Neutrophil (primary cell): ENCODE measurements at regions not wholly inside any gene's neighbourhood (a gene's known extent, or its start where the extent isn't known, plus 50 kb on each side); places are given as distances from the start of the nearest gene placed in this dataset.
A peak's percentile ranks its signal among the peaks of the same experiment; 100 is the strongest.
"Not testable (repeated sequence)": the region's sequence is repeated elsewhere in the genome, so short reads cannot be mapped to it uniquely, and the experiment has no call there.

Experiments
- H3K27ac ChIP-seq: fragments of 200-600 bp; sonication (generic); 2 replicates; pipeline ENCODE4 v1.5.1; 2016; ENCODE audit warnings: mild to moderate bottlenecking, moderate library complexity
- H3K27me3 ChIP-seq: fragments of 200-600 bp; sonication (generic); 2 replicates; pipeline ENCODE4 v1.6.0; 2016; ENCODE audit warnings: mild to moderate bottlenecking
- H3K36me3 ChIP-seq: fragments of 200-600 bp; sonication (generic); 2 replicates; pipeline ENCODE4 v1.5.1; 2017
- H3K4me1 ChIP-seq, 2 experiments: fragments of 200-600 bp in 1 of 2; sonication (generic) in 1 of 2; 1 replicate in 1 of 2; 2 replicates in 1 of 2; pipeline versions ENCODE4 v1.5.1 to v1.6.1; 2013 to 2016; ENCODE audit warnings: low read depth in 1 of 2, low read length in 1 of 2, mild to moderate bottlenecking in 1 of 2, moderate library complexity in 1 of 2; ENCODE audit not compliant: control insufficient read depth in 1 of 2, insufficient read depth in 1 of 2
- H3K4me3 ChIP-seq, 2 experiments: fragments of 200-600 bp in 1 of 2; sonication (generic) in 1 of 2; 1 replicate in 1 of 2; 2 replicates in 1 of 2; pipeline ENCODE4 v1.5.1; 2013 to 2016; ENCODE audit warnings: low read depth in 1 of 2, low read length in 1 of 2, mild to moderate bottlenecking in 1 of 2, moderate library complexity in 1 of 2
- H3K9me3 ChIP-seq: fragments of 200-600 bp; sonication (generic); 2 replicates; pipeline ENCODE4 v1.5.1; 2016
- TF ChIP-seq, protein P1 (sequence below): fragments of 200-600 bp; sonication (generic); IDR thresholded peaks from 2 replicates; pipeline ENCODE4 v1.5.1; 2016; ENCODE audit warnings: antibody characterized with exemption

- Histone ChIP-seq H3K27me3 (no peaks in the 10 kb centered on the region), H3K4me1 (peaks cover 8 to 13% of the 10 kb centered on the region in 2 experiments), H3K9me3 (no peaks in the 10 kb centered on the region), H3K27ac (no peak overlapping the region), H3K4me3 (no peak overlapping the region), H3K36me3 (no peaks in the 10 kb centered on the region)
- TF ChIP-seq, protein P1, sequence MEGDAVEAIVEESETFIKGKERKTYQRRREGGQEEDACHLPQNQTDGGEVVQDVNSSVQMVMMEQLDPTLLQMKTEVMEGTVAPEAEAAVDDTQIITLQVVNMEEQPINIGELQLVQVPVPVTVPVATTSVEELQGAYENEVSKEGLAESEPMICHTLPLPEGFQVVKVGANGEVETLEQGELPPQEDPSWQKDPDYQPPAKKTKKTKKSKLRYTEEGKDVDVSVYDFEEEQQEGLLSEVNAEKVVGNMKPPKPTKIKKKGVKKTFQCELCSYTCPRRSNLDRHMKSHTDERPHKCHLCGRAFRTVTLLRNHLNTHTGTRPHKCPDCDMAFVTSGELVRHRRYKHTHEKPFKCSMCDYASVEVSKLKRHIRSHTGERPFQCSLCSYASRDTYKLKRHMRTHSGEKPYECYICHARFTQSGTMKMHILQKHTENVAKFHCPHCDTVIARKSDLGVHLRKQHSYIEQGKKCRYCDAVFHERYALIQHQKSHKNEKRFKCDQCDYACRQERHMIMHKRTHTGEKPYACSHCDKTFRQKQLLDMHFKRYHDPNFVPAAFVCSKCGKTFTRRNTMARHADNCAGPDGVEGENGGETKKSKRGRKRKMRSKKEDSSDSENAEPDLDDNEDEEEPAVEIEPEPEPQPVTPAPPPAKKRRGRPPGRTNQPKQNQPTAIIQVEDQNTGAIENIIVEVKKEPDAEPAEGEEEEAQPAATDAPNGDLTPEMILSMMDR, result peak; percentile 80
Observed at GRCh38 chr7:35975851-35976454, 175.1 kb downstream of the SEPTIN7 start.

GRCh38 chr7:35978816-35979640 is 174.0 kb upstream of the EEPD1 start:
- H3K27ac ChIP-seq, result not testable (repeated sequence)
- peaks cover 13 to 17% of the 10 kb centered on the region in 2 experiments for H3K4me1 ChIP-seq

DNA sequence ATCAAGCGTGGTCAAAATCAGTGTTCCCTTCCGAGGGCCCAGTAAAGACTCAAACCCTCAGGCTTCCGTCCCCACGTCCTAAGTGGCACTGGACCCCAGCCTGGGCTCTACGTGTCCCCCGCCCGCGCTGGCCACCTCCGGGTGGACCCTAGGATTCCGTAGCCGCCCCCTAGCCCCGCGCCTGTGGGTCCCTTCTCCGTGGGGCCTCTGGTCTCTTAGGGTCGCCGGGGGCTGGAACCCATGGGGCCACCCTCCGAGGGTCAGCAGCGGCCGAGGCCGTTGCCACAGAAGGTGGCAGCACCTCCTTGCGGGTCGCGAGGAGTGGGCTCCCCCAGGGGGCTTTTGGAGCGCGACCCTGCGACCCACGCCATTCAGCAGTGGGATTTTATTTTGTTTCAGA is 170.5 kb upstream of the EEPD1 start:
- H3K27ac ChIP-seq, result peak overlapping the region; percentile 49
- H3K4me1 ChIP-seq, result peaks cover 13 to 21% of the 10 kb centered on the region in 2 experiments

More at GRCh38 chr7:35978816-35979640, 174.0 kb upstream of the EEPD1 start:
- not testable (repeated sequence) for H3K4me3 ChIP-seq, H3K27me3 ChIP-seq, H3K36me3 ChIP-seq, H3K9me3 ChIP-seq

GRCh38 chr7:35983626-35984025 is 169.4 kb upstream of the EEPD1 start:
- TF ChIP-seq, protein P1, result no peak
- no peaks in the 10 kb centered on the region for H3K27me3 ChIP-seq
- peak overlapping the region; percentile 49 for H3K27ac ChIP-seq
- H3K9me3 ChIP-seq, result no peaks in the 10 kb centered on the region
- peaks cover 13 to 21% of the 10 kb centered on the region in 2 experiments for H3K4me1 ChIP-seq
- H3K36me3 ChIP-seq, result no peaks in the 10 kb centered on the region
- H3K4me3 ChIP-seq, result no peak overlapping the region

More for the DNA sequence above, 170.5 kb upstream of the EEPD1 start:
- TF ChIP-seq, protein P1, result no peak
- no peaks in the 10 kb centered on the region for H3K36me3 ChIP-seq
- no peaks in the 10 kb centered on the region for H3K9me3 ChIP-seq
- no peaks in the 10 kb centered on the region for H3K27me3 ChIP-seq
- H3K4me3 ChIP-seq, result no peak overlapping the region

DNA sequence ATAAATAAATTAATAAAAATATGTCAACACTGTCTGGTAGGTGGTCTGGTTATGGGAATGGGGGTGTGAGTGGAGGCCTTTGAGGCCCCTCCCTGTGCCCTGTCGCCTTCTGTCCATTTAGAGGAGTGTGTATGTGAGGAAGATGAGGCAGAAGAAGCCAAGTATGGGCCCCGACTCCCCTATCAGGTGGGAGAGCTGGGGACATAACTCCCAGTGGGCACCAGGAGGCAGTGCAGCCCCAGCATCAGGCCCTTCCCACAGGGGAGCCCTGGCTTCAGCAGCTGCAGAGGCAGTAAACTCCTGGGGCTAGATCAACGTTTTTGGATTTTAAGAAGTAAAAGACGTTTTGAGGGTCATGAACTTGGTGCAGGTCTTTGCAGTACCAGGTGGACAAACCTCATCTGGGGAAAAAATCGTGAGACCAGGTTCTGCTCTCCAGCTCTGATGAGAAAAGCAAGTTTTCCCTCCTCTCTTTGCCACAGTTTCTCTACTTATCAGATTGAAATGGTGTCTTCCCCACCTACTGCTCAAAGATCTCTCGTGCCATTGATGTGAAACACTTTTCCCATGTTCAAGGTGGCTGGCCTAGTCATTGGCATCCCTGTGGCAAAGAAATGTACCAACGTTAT is 167.8 kb upstream of the EEPD1 start:
- Histone ChIP-seq H3K27ac (no peak overlapping the region), H3K4me3 (no peak overlapping the region), H3K27me3 (no peaks in the 10 kb centered on the region), H3K9me3 (no peaks in the 10 kb centered on the region), H3K36me3 (no peaks in the 10 kb centered on the region), H3K4me1 (peaks cover 13 to 21% of the 10 kb centered on the region in 2 experiments)
- TF ChIP-seq, protein P1, result peak; percentile 85

GRCh38 chr7:35987016-35987415 is 166.0 kb upstream of the EEPD1 start:
- no peaks in the 10 kb centered on the region for H3K27me3 ChIP-seq
- no peaks in the 10 kb centered on the region for H3K36me3 ChIP-seq
- peaks cover 13 to 21% of the 10 kb centered on the region in 2 experiments for H3K4me1 ChIP-seq
- H3K4me3 ChIP-seq, result no peak overlapping the region
- TF ChIP-seq, protein P1, result no peak
- H3K9me3 ChIP-seq, result no peaks in the 10 kb centered on the region
- no peak overlapping the region for H3K27ac ChIP-seq
